ENCODE measurements at regions not wholly inside any gene's neighbourhood (a gene's known extent, or its start where the extent isn't known, plus 50 kb on each side); places are given as distances from the start of the nearest gene placed in this dataset.

DNA sequence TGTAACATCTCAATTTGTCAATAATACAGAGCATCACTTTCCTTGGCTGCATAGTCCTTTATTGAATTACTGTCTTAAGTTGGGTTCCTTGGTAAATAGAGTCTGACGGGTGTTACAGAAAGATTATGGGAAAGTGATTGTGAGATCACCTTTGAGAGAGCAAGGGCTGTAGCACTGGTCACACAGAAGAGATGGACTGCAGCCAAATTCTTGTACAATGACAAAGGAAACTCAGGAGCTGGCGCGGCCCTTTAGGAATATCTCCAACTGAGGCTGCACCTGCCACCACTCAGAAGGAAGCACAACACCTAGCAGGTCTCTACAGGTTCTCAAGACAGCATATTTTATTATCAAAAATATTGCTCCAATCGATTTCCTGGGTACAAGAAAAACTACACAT is 350.0 kb upstream of the ISL1 start:
- Histone ChIP-seq H2BK15ac (replicated peaks; ENCODE audit: low read depth) (no peak overlapping the region), H3K4me1 (ENCODE audit: control insufficient read depth, low read depth, low read length) (no peaks in the 10 kb centered on the region), H3K18ac (ENCODE audit: low read length) (no peak overlapping the region), H2AK5ac (ENCODE audit: low read length) (no peak overlapping the region), H3K36me3 (ENCODE audit: control insufficient read depth, insufficient read depth, low read length) (no peaks in the 10 kb centered on the region), H2BK5ac (ENCODE audit: low read length) (no peak overlapping the region), H3K79me2 (ENCODE audit: control insufficient read depth, insufficient read depth, low read length) (no peaks in the 10 kb centered on the region), H2BK120ac (ENCODE audit: low read depth, low read length) (no peak overlapping the region), H3K4me2 (ENCODE audit: low read length) (no peak overlapping the region), H4K5ac (ENCODE audit: low read length) (no peak overlapping the region), H3K27me3 (ENCODE audit: insufficient read depth, low read length, poor library complexity) (no peaks in the 10 kb centered on the region), H3K4me3 (ENCODE audit: low read length) (no peak overlapping the region), H3K79me1 (ENCODE audit: low read length) (no peaks in the 10 kb centered on the region), H4K8ac (ENCODE audit: low read depth, low read length) (no peak overlapping the region), H3K9ac (ENCODE audit: low read length) (no peak overlapping the region), H3K23ac (ENCODE audit: low read length) (no peak overlapping the region), H3K56ac (ENCODE audit: low read length) (no peak overlapping the region), H3K27ac (ENCODE audit: low read depth, low read length) (no peak overlapping the region), H3K4ac (ENCODE audit: low read depth, low read length) (no peak overlapping the region)
- WGBS (ENCODE audit: extremely low coverage, insufficient coverage, low lambda C conversion rate), result no CpG with 5 or more reads among the region's 4 CpGs
- DNase-seq, result no peak

DNA sequence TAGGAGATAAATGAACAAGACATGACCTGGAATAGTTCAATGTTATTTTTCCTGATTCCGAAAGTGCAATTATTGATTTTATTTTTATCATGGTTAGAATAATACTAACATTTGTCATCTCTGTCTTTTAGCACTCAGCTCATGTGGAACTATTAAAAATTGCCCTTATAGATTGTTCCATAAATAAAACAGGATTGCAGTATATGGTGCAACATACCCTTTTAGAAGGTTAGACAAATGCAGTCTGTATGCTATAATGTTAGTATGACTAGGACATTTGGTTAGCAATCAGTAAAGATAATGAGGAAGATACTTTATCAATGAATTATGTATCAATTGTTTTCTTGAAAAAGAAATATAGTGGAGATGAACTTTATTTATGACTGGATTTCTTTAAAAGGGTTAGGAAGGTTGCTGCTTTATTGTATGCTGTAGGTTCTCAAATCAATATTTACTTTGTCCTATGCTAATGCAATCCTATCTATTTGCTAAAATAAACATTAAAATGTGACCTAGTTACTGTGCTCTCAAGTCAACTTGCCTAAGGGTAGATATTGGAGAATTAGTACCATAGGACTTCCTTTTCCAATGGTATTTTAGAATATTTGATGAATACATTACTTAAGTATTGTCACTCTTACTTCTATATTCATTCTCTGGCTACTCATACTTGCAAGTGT is 348.9 kb upstream of the ISL1 start:
- no peaks in the 10 kb centered on the region for H3K27me3 ChIP-seq (ENCODE audit: insufficient read depth, low read length, poor library complexity)
- no peak overlapping the region for H3K23ac ChIP-seq (ENCODE audit: low read length)
- H2AK5ac ChIP-seq (ENCODE audit: low read length), result no peak overlapping the region
- no peak for DNase-seq
- no peak overlapping the region for H2BK5ac ChIP-seq (ENCODE audit: low read length)
- no peaks in the 10 kb centered on the region for H3K36me3 ChIP-seq (ENCODE audit: control insufficient read depth, insufficient read depth, low read length)
- no peak overlapping the region for H3K18ac ChIP-seq (ENCODE audit: low read length)
- H3K27ac ChIP-seq (ENCODE audit: low read depth, low read length), result no peak overlapping the region
- no peaks in the 10 kb centered on the region for H3K79me1 ChIP-seq (ENCODE audit: low read length)
- H3K56ac ChIP-seq (ENCODE audit: low read length), result no peak overlapping the region
- no CpG with 5 or more reads among the region's 1 CpG for WGBS (ENCODE audit: extremely low coverage, insufficient coverage, low lambda C conversion rate)
- H3K79me2 ChIP-seq (ENCODE audit: control insufficient read depth, insufficient read depth, low read length), result no peaks in the 10 kb centered on the region
- no peak overlapping the region for H2BK120ac ChIP-seq (ENCODE audit: low read depth, low read length)
- no peak overlapping the region for H3K4ac ChIP-seq (ENCODE audit: low read depth, low read length)
- H3K4me3 ChIP-seq (ENCODE audit: low read length), result no peak overlapping the region
- H4K5ac ChIP-seq (ENCODE audit: low read length), result no peak overlapping the region
- no peaks in the 10 kb centered on the region for H3K4me1 ChIP-seq (ENCODE audit: control insufficient read depth, low read depth, low read length)
- no peak overlapping the region for H4K8ac ChIP-seq (ENCODE audit: low read depth, low read length)
- H3K9ac ChIP-seq (ENCODE audit: low read length), result no peak overlapping the region
- H2BK15ac ChIP-seq (replicated peaks; ENCODE audit: low read depth), result no peak overlapping the region
- H3K4me2 ChIP-seq (ENCODE audit: low read length), result no peak overlapping the region

GRCh38 chr5:51039424-51040329 is 343.6 kb upstream of the ISL1 start:
- Histone ChIP-seq H3K4me2 (ENCODE audit: low read length) (no peak overlapping the region), H3K79me1 (ENCODE audit: low read length) (no peaks in the 10 kb centered on the region), H3K36me3 (ENCODE audit: control insufficient read depth, insufficient read depth, low read length) (no peaks in the 10 kb centered on the region), H3K56ac (ENCODE audit: low read length) (no peak overlapping the region), H3K9ac (ENCODE audit: low read length) (no peak overlapping the region), H3K4me1 (ENCODE audit: control insufficient read depth, low read depth, low read length) (no peaks in the 10 kb centered on the region), H3K18ac (ENCODE audit: low read length) (no peak overlapping the region), H3K4me3 (ENCODE audit: low read length) (no peak overlapping the region), H2BK15ac (replicated peaks; ENCODE audit: low read depth) (no peak overlapping the region), H2BK5ac (ENCODE audit: low read length) (no peak overlapping the region), H2AK5ac (ENCODE audit: low read length) (no peak overlapping the region), H4K5ac (ENCODE audit: low read length) (no peak overlapping the region), H2BK120ac (ENCODE audit: low read depth, low read length) (no peak overlapping the region), H4K8ac (ENCODE audit: low read depth, low read length) (no peak overlapping the region), H3K4ac (ENCODE audit: low read depth, low read length) (no peak overlapping the region), H3K27me3 (ENCODE audit: insufficient read depth, low read length, poor library complexity) (no peaks in the 10 kb centered on the region), H3K23ac (ENCODE audit: low read length) (no peak overlapping the region), H3K27ac (ENCODE audit: low read depth, low read length) (no peak overlapping the region), H3K79me2 (ENCODE audit: control insufficient read depth, insufficient read depth, low read length) (no peaks in the 10 kb centered on the region)
- no CpG with 5 or more reads among the region's 6 CpGs for WGBS (ENCODE audit: extremely low coverage, insufficient coverage, low lambda C conversion rate)
- DNase-seq, result no peak

DNA sequence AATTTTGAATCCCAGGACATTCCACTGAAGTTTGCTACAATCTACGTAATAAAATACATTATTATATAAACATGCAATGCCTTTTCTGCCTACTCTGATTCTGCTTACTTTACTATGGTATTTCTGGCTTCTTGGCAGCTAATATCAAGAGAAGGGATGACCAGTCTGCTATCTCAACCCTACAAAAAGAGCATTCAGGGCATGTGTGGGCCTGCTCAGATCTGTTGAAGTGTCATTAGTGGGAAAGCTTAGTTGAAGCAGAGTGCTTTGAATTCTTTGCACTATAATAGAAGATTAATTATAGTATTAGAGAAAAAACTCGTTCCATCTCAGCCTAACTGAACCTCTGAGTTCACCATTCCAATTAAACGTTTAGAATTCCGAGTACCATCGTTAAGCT is 339.5 kb upstream of the ISL1 start:
- H3K56ac ChIP-seq (ENCODE audit: low read length), result no peak overlapping the region
- no peak overlapping the region for H3K23ac ChIP-seq (ENCODE audit: low read length)
- no peaks in the 10 kb centered on the region for H3K27me3 ChIP-seq (ENCODE audit: insufficient read depth, low read length, poor library complexity)
- no peaks in the 10 kb centered on the region for H3K79me2 ChIP-seq (ENCODE audit: control insufficient read depth, insufficient read depth, low read length)
- no peak overlapping the region for H4K8ac ChIP-seq (ENCODE audit: low read depth, low read length)
- H3K79me1 ChIP-seq (ENCODE audit: low read length), result no peaks in the 10 kb centered on the region
- H3K18ac ChIP-seq (ENCODE audit: low read length), result no peak overlapping the region
- no peak overlapping the region for H2BK5ac ChIP-seq (ENCODE audit: low read length)
- no peaks in the 10 kb centered on the region for H3K36me3 ChIP-seq (ENCODE audit: control insufficient read depth, insufficient read depth, low read length)
- WGBS (ENCODE audit: extremely low coverage, insufficient coverage, low lambda C conversion rate), result no CpG with 5 or more reads among the region's 5 CpGs
- H4K5ac ChIP-seq (ENCODE audit: low read length), result no peak overlapping the region
- H3K9ac ChIP-seq (ENCODE audit: low read length), result no peak overlapping the region
- no peak overlapping the region for H2BK120ac ChIP-seq (ENCODE audit: low read depth, low read length)
- no peak overlapping the region for H3K4ac ChIP-seq (ENCODE audit: low read depth, low read length)
- no peak overlapping the region for H2BK15ac ChIP-seq (replicated peaks; ENCODE audit: low read depth)
- no peak overlapping the region for H2AK5ac ChIP-seq (ENCODE audit: low read length)
- no peaks in the 10 kb centered on the region for H3K4me1 ChIP-seq (ENCODE audit: control insufficient read depth, low read depth, low read length)
- H3K4me3 ChIP-seq (ENCODE audit: low read length), result no peak overlapping the region
- no peak overlapping the region for H3K4me2 ChIP-seq (ENCODE audit: low read length)
- no peak for DNase-seq
- no peak overlapping the region for H3K27ac ChIP-seq (ENCODE audit: low read depth, low read length)

- Histone ChIP-seq H2BK5ac (ENCODE audit: low read length) (no peak overlapping the region), H3K79me1 (ENCODE audit: low read length) (no peaks in the 10 kb centered on the region), H3K23ac (ENCODE audit: low read length) (no peak overlapping the region), H3K36me3 (ENCODE audit: control insufficient read depth, insufficient read depth, low read length) (no peaks in the 10 kb centered on the region), H4K8ac (ENCODE audit: low read depth, low read length) (no peak overlapping the region), H2AK5ac (ENCODE audit: low read length) (no peak overlapping the region), H3K27ac (ENCODE audit: low read depth, low read length) (no peak overlapping the region), H3K9ac (ENCODE audit: low read length) (no peak overlapping the region), H3K18ac (ENCODE audit: low read length) (no peak overlapping the region), H3K79me2 (ENCODE audit: control insufficient read depth, insufficient read depth, low read length) (no peaks in the 10 kb centered on the region), H3K4me3 (ENCODE audit: low read length) (no peak overlapping the region), H4K5ac (ENCODE audit: low read length) (no peak overlapping the region), H3K4me2 (ENCODE audit: low read length) (no peak overlapping the region), H2BK15ac (replicated peaks; ENCODE audit: low read depth) (no peak overlapping the region), H3K4ac (ENCODE audit: low read depth, low read length) (no peak overlapping the region), H3K27me3 (ENCODE audit: insufficient read depth, low read length, poor library complexity) (no peaks in the 10 kb centered on the region), H3K56ac (ENCODE audit: low read length) (no peak overlapping the region), H3K4me1 (ENCODE audit: control insufficient read depth, low read depth, low read length) (no peaks in the 10 kb centered on the region), H2BK120ac (ENCODE audit: low read depth, low read length) (no peak overlapping the region)
- DNase-seq, result no peak
- no CpG with 5 or more reads among the region's 4 CpGs for WGBS (ENCODE audit: extremely low coverage, insufficient coverage, low lambda C conversion rate)
These were observed 335.9 kb upstream of the ISL1 start for GRCh38 chr5:51047369-51047768.
